Thyroid gland (tissue), 4 donors: ENCODE measurements at regions not wholly inside any gene's neighbourhood (a gene's known extent, or its start where the extent isn't known, plus 50 kb on each side); places are given as distances from the start of the nearest gene placed in this dataset.
"Not testable (repeated sequence)": the region's sequence is repeated elsewhere in the genome, so short reads cannot be mapped to it uniquely, and the experiment has no call there.

ENCODE experiments used
- DNase-seq, 2 donors: peaks; one replicate each; pipeline ENCODE4 v3.0.0-alpha.2; 2019
- H3K27ac ChIP-seq, 3 donors: fragments of 200-600 bp; sonication (generic); 1 replicate in 2 of 3; 2 replicates in 1 of 3; pipeline ENCODE4 v1.5.1; 2016 to 2019; ENCODE audit warnings: mild to moderate bottlenecking in 1 of 3, moderate library complexity in 1 of 3
- H3K27me3 ChIP-seq: fragments of 200-600 bp; sonication (generic); one replicate; pipeline ENCODE4 v1.5.1; 2019
- H3K36me3 ChIP-seq, 2 donors: fragments of 200-600 bp; sonication (generic); one replicate each; pipeline ENCODE4 v1.5.1; 2016 to 2019
- H3K4me1 ChIP-seq, 2 donors: fragments of 200-600 bp; sonication (generic); one replicate each; pipeline ENCODE4 v1.5.1; 2017 to 2019
- H3K4me3 ChIP-seq, 3 donors: fragments of 200-600 bp; sonication (generic); replicated peaks in 1 of 3; 1 replicate in 2 of 3; 2 replicates in 1 of 3; pipeline ENCODE4 v1.5.1; 2016; ENCODE audit warnings: mild to moderate bottlenecking in 1 of 3
- H3K9me3 ChIP-seq: fragments of 200-600 bp; sonication (generic); one replicate; pipeline ENCODE4 v1.5.1; 2017
- POLR2A ChIP-seq, 2 donors: fragments of 450-650 bp; IDR thresholded peaks; one replicate each; pipeline ENCODE4 v1.6.1; 2017; ENCODE audit warnings: antibody characterized with exemption in 2 of 2, mild to moderate bottlenecking in 2 of 2, moderate library complexity in 1 of 2
- WGBS, 2 donors: methylation state at CpG; one replicate each; pipeline ENCODE4 v1.1.5; 2017; 5-methylcytosine and 5-hydroxymethylcytosine counted together
- intact Hi-C: fragments of 100-400 bp; cut with DNase I; formaldehyde crosslinking; loops from one replicate; pipeline ENCODE4 v1.15.1; 2023
- TF ChIP-seq, protein P1 (sequence below), 6 experiments: fragments of 200-600 bp in 3 of 6; fragments of 450-650 bp in 3 of 6; sonication (generic) in 3 of 6; IDR thresholded peaks; one replicate each; pipeline ENCODE4 v1.5.1; 2016 to 2019; ENCODE audit warnings: antibody characterized with exemption in 6 of 6, mild to moderate bottlenecking in 2 of 6, inconsistent platforms in 1 of 6, moderate library complexity in 1 of 6

DNA sequence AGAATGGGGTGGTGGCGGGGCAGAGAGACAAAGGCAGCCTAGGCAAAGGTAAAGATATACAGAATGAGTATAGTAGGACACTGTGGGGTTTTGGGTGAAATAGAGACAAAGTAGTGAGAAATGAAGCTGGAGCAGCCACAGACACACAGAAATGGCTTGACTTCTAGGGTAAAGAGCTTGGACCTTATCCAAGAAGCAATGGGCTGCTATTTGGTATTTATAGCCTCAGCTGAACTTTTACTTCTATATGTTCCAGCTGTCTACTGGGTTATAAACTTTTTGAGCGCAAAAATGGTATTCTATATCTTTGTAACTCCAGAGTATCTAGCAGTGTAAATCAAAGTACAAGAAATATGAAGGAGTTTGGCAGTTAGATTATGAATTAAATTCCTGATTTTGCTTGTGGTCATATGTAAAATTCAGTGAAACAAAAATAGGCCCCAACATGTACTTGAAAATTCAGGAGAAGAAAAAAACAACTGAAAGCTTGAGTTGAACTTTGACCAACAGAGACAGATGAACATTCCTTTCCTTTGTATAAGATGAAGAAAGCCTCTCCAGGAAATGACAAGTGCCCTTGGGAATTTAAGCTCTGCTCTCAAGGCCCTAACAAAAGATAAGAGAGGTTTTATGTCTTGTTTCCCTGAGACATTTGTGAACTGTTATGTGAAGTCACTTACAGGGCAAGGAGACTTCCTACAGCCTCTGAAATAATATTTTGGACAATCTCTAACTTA is 64.6 kb upstream of the XIST start:
- no peaks in the 10 kb centered on the region for H3K9me3 ChIP-seq
- no peak overlapping the region for H3K4me3 ChIP-seq
- H3K36me3 ChIP-seq = no peaks in the 10 kb centered on the region
- DNase-seq = no peak
- H3K27ac ChIP-seq = peak overlapping the region in 2 of 3 donors; percentile 13 to 23
- 66 to 77% methylated on average over 2 of the region's 2 CpGs for WGBS, 2 donors
- intact Hi-C loops = no loop called here
- H3K27me3 ChIP-seq = no peaks in the 10 kb centered on the region
- TF ChIP-seq, protein P1, sequence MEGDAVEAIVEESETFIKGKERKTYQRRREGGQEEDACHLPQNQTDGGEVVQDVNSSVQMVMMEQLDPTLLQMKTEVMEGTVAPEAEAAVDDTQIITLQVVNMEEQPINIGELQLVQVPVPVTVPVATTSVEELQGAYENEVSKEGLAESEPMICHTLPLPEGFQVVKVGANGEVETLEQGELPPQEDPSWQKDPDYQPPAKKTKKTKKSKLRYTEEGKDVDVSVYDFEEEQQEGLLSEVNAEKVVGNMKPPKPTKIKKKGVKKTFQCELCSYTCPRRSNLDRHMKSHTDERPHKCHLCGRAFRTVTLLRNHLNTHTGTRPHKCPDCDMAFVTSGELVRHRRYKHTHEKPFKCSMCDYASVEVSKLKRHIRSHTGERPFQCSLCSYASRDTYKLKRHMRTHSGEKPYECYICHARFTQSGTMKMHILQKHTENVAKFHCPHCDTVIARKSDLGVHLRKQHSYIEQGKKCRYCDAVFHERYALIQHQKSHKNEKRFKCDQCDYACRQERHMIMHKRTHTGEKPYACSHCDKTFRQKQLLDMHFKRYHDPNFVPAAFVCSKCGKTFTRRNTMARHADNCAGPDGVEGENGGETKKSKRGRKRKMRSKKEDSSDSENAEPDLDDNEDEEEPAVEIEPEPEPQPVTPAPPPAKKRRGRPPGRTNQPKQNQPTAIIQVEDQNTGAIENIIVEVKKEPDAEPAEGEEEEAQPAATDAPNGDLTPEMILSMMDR (IDR thresholded peaks at IDR 0.05) = no peak
- no peak for TF ChIP-seq POLR2A (IDR thresholded peaks at IDR 0.05)
- peaks cover 0 to 15% of the 10 kb centered on the region in 2 donors for H3K4me1 ChIP-seq

GRCh38 chrX:73916489-73916888 is 64.0 kb upstream of the XIST start:
- H3K27ac ChIP-seq = no peak overlapping the region
- intact Hi-C loops = no loop called here

GRCh38 chrX:73914792-73915191 is 62.3 kb upstream of the XIST start:
- H3K9me3 ChIP-seq, H3K36me3 ChIP-seq, H3K4me3 ChIP-seq, H3K27me3 ChIP-seq, DNase-seq, intact Hi-C loops, H3K27ac ChIP-seq: not testable (repeated sequence)
- peaks cover 0 to 15% of the 10 kb centered on the region in 2 donors for H3K4me1 ChIP-seq

More at GRCh38 chrX:73916489-73916888, 64.0 kb upstream of the XIST start:
- TF ChIP-seq, protein P1 (IDR thresholded peaks at IDR 0.05) = no peak
- TF ChIP-seq POLR2A (IDR thresholded peaks at IDR 0.05) = no peak
- Histone ChIP-seq H3K27me3 (no peaks in the 10 kb centered on the region), H3K9me3 (no peaks in the 10 kb centered on the region), H3K4me1 (peaks cover 0 to 15% of the 10 kb centered on the region in 2 donors), H3K4me3 (no peak overlapping the region), H3K36me3 (no peaks in the 10 kb centered on the region)
- no peak for DNase-seq

- TF ChIP-seq POLR2A (IDR thresholded peaks at IDR 0.05) = no peak
- TF ChIP-seq, protein P1 (IDR thresholded peaks at IDR 0.05) = no peak
- H3K9me3 ChIP-seq = no peaks in the 10 kb centered on the region
- H3K4me3 ChIP-seq = no peak overlapping the region
- H3K36me3 ChIP-seq = no peaks in the 10 kb centered on the region
- no peak for DNase-seq
- WGBS, 2 donors = 49 to 54% methylated on average over 4 to 5 of the region's 5 CpGs
- no peak overlapping the region for H3K27ac ChIP-seq
- no peaks in the 10 kb centered on the region for H3K27me3 ChIP-seq
- peaks cover 0 to 15% of the 10 kb centered on the region in 2 donors for H3K4me1 ChIP-seq
- intact Hi-C loops = no loop called here
Observed at GRCh38 chrX:73913580-73913979, 61.1 kb upstream of the XIST start.

GRCh38 chrX:73911946-73912345 is 59.4 kb upstream of the XIST start:
- DNase-seq, H3K36me3 ChIP-seq, H3K9me3 ChIP-seq, H3K4me3 ChIP-seq, intact Hi-C loops, H3K4me1 ChIP-seq, H3K27me3 ChIP-seq, H3K27ac ChIP-seq: not testable (repeated sequence)
- 96 to 100% methylated on average over 3 to 5 of the region's 5 CpGs for WGBS, 2 donors

GRCh38 chrX:73905749-73906374 is 53.3 kb upstream of the XIST start:
- H3K4me3 ChIP-seq, DNase-seq, H3K27me3 ChIP-seq, H3K4me1 ChIP-seq, H3K9me3 ChIP-seq, H3K27ac ChIP-seq, H3K36me3 ChIP-seq, intact Hi-C loops: not testable (repeated sequence)
- WGBS, 2 donors = 85 to 89% methylated on average over 2 of the region's 2 CpGs
